Activated CD8-positive, alpha-beta T cell treated with anti-CD3 and anti-CD28 coated beads for 36 hours (primary cell): ENCODE measurements at regions not wholly inside any gene's neighbourhood (a gene's known extent, or its start where the extent isn't known, plus 50 kb on each side); places are given as distances from the start of the nearest gene placed in this dataset.

Experiments
- ATAC-seq: fragments of 200-7000 bp; cut with Tn5 transposase; one replicate; pipeline ENCODE4 v1.10.0; 2021; ENCODE audit warnings: mild to moderate bottlenecking, moderate library complexity
- CTCF ChIA-PET: fragments of 350-600 bp; sonication (Branson Sonifier 250); formaldehyde crosslinking; loops from one replicate; lab custom pipeline; 2021; ENCODE audit warnings: antibody characterized with exemption; lab: Charles Lee
- POLR2A ChIA-PET: fragments of 350-600 bp; sonication (Branson Sonifier 250); formaldehyde crosslinking; loops from one replicate; lab custom pipeline; 2021; ENCODE audit warnings: antibody characterized with exemption; lab: Charles Lee
- DNase-seq: peaks from one replicate; pipeline ENCODE4 v3.0.0-alpha.2; 2020
- H3K27ac Mint-ChIP-seq: one replicate; pipeline ENCODE4 v1.8.0; 2021; ENCODE audit warnings: mild to moderate bottlenecking, mixed read lengths
- H3K27me3 Mint-ChIP-seq: one replicate; pipeline ENCODE4 v1.8.0; 2021; ENCODE audit warnings: mixed read lengths
- H3K36me3 Mint-ChIP-seq: one replicate; pipeline ENCODE4 v1.8.0; 2021; ENCODE audit warnings: low read depth, mixed read lengths
- H3K4me1 Mint-ChIP-seq: one replicate; pipeline ENCODE4 v1.8.0; 2021; ENCODE audit warnings: low read depth, mixed read lengths
- H3K4me3 Mint-ChIP-seq: one replicate; pipeline ENCODE4 v1.8.0; 2021; ENCODE audit warnings: mild to moderate bottlenecking, moderate library complexity, mixed read lengths
- H3K9me3 Mint-ChIP-seq: one replicate; pipeline ENCODE4 v1.8.0; 2021; ENCODE audit warnings: mixed read lengths
- intact Hi-C: fragments of 100-400 bp; cut with micrococcal nuclease; formaldehyde crosslinking; loops from one replicate; pipeline ENCODE4 v1.10.0; 2022
- TF ChIP-seq, protein P1 (sequence below): fragments of 200-600 bp; IDR thresholded peaks from one replicate; pipeline ENCODE4 v1.8.0; 2022; ENCODE audit warnings: antibody characterized with exemption, mild to moderate bottlenecking

DNA sequence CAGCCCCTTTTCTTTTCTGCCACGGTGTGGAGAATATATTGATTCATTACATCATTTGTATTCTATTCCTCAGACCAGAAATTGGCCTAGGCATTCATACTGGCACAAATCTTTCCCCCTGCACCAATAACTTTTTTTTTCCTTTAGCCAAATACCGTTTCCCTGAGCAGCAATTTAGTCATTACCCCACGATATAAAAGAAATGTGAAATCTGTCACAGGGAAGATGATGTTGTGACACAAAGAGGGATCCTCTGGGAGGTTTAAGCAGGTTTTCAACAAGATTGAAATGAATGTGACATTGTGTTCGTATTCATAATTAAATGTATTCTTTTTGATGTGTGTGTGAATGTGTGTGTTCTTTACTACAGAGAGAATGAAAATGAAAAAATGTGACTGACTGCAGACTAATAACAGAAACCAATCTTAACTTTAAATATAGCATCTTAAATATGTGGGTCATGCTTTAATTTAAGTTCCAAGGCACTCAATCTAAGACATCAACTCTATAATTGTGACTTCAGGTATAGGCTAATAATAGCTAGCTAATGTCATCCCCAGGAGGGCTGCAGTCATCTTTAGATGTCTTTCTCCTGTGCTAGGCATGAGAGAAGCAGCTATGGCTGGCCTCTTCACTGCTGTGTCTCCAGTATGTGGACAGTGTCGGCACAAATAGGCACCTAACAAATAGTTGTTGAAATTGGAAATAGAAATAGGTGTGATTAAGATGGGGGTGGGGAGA lies 177.7 kb downstream of the BTBD3 start:
- ATAC-seq (no peak), DNase-seq (no peak)
- no peaks in the 10 kb centered on the region for H3K36me3 Mint-ChIP-seq
- H3K4me1 Mint-ChIP-seq, result no peaks in the 10 kb centered on the region
- no peaks in the 10 kb centered on the region for H3K9me3 Mint-ChIP-seq
- ChIA-PET POLR2A (no interaction called here), CTCF (no interaction called here)
- no peak overlapping the region for H3K27ac Mint-ChIP-seq
- TF ChIP-seq, protein P1, sequence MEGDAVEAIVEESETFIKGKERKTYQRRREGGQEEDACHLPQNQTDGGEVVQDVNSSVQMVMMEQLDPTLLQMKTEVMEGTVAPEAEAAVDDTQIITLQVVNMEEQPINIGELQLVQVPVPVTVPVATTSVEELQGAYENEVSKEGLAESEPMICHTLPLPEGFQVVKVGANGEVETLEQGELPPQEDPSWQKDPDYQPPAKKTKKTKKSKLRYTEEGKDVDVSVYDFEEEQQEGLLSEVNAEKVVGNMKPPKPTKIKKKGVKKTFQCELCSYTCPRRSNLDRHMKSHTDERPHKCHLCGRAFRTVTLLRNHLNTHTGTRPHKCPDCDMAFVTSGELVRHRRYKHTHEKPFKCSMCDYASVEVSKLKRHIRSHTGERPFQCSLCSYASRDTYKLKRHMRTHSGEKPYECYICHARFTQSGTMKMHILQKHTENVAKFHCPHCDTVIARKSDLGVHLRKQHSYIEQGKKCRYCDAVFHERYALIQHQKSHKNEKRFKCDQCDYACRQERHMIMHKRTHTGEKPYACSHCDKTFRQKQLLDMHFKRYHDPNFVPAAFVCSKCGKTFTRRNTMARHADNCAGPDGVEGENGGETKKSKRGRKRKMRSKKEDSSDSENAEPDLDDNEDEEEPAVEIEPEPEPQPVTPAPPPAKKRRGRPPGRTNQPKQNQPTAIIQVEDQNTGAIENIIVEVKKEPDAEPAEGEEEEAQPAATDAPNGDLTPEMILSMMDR, result no peak
- intact Hi-C loops, result no loop called here
- no peaks in the 10 kb centered on the region for H3K27me3 Mint-ChIP-seq
- H3K4me3 Mint-ChIP-seq, result no peak overlapping the region

DNA sequence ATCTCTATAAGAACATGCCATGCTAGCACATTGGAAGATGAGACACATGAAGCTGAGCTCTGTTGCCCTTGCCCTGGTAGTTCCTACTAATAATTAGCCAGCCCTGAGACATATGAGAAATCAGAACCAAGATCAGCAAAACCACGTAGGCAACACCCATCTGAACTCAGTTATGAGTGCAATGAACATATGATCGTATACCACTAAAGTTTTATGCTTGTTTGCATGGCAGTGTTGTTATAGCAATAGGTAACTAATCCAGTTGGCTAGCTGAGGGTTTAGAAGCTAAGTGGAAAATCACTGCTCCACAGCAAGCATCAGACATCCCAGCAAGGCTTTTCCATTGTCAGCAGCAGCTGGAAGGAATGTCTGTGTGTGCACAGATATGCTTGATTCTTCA lies 180.7 kb downstream of the BTBD3 start:
- TF ChIP-seq, protein P1, result no peak
- intact Hi-C loops, result no loop called here
- H3K36me3 Mint-ChIP-seq, result no peaks in the 10 kb centered on the region
- H3K27me3 Mint-ChIP-seq, result no peaks in the 10 kb centered on the region
- ATAC-seq, result no peak
- ChIA-PET CTCF (no interaction called here), POLR2A (no interaction called here)
- DNase-seq, result no peak
- H3K9me3 Mint-ChIP-seq, result no peaks in the 10 kb centered on the region
- H3K27ac Mint-ChIP-seq, result no peak overlapping the region
- no peaks in the 10 kb centered on the region for H3K4me1 Mint-ChIP-seq
- H3K4me3 Mint-ChIP-seq, result no peak overlapping the region

DNA sequence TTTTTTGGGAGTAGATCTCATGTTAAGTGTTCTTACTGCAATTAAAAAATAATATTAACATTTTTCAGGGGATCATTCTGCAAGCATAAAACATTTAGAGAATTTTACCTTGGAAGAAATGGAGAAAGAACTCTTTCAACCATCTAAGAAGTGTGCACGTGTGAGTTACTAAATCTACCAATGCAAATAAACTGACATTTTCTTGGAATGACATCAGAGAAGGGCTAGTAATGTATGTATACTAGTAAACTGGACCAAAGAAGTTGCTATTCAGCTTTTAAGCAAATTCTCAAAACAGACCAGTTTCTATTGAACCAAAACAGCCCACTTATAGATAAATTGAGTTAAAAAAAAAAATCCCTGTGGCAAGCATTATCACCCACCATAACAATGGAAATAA lies 191.2 kb downstream of the BTBD3 start:
- Mint-ChIP-seq H3K4me3 (no peak overlapping the region), H3K27me3 (no peaks in the 10 kb centered on the region), H3K27ac (no peak overlapping the region), H3K4me1 (no peaks in the 10 kb centered on the region), H3K9me3 (peaks cover 5% of the 10 kb centered on the region), H3K36me3 (no peaks in the 10 kb centered on the region)
- DNase-seq (no peak), ATAC-seq (no peak)
- ChIA-PET CTCF (no interaction called here), POLR2A (no interaction called here)
- TF ChIP-seq, protein P1, result no peak
- intact Hi-C loops, result no loop called here

DNA sequence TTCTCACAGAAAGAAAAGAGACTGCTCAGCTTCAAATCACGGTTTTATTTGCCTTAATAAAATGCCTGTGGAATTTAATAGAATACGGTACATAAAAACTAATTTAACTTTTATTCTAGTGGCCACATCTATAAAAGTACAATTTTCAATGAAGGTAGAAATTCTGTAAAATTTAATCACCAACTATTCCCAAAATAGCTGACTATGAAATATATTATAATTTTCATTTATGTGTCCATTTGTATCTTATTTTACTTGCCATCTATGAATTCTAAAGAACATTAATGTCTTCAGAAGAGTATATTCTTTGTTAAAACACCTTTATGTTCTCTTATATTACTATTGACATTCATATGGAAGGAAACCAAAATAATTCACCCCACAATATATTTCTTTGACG lies 192.6 kb downstream of the BTBD3 start:
- ChIA-PET POLR2A (no interaction called here), CTCF (no interaction called here)
- no peak overlapping the region for H3K27ac Mint-ChIP-seq
- no peaks in the 10 kb centered on the region for H3K36me3 Mint-ChIP-seq
- H3K4me1 Mint-ChIP-seq, result no peaks in the 10 kb centered on the region
- H3K9me3 Mint-ChIP-seq, result peaks cover 7% of the 10 kb centered on the region
- no peak overlapping the region for H3K4me3 Mint-ChIP-seq
- no peak for ATAC-seq
- DNase-seq, result no peak
- TF ChIP-seq, protein P1, result no peak
- intact Hi-C loops, result no loop called here
- H3K27me3 Mint-ChIP-seq, result no peaks in the 10 kb centered on the region

DNA sequence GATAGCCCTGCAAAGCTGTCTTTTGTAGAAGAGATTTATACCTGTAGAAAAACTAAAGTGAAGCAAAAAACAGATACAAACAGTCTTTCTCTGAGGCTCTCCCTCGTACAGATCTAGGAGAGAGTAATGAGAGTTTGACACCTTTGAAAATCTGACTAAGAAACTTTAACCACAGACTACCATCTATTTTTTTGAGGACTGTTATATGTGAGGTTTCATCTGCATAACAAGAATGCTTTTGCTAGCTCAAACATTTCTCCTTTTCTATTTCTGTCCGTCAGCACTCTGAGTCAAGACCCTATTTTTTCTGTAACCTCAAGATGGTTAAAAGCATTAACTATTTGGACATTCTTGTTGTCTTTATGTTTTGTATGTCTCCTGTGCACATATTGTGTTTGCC lies 193.0 kb downstream of the BTBD3 start:
- CTCF ChIA-PET, result no interaction called here
- peaks cover 7% of the 10 kb centered on the region for H3K9me3 Mint-ChIP-seq

More for the DNA sequence above, 193.0 kb downstream of the BTBD3 start:
- no peaks in the 10 kb centered on the region for H3K36me3 Mint-ChIP-seq
- no peak for DNase-seq
- H3K27ac Mint-ChIP-seq, result no peak overlapping the region
- H3K27me3 Mint-ChIP-seq, result no peaks in the 10 kb centered on the region
- TF ChIP-seq, protein P1, result no peak
- ATAC-seq, result no peak
- no peaks in the 10 kb centered on the region for H3K4me1 Mint-ChIP-seq
- POLR2A ChIA-PET, result no interaction called here
- no peak overlapping the region for H3K4me3 Mint-ChIP-seq
- intact Hi-C loops, result no loop called here
